ENCODE measurements at regions not wholly inside any gene's neighbourhood (a gene's known extent, or its start where the extent isn't known, plus 50 kb on each side); places are given as distances from the start of the nearest gene placed in this dataset.

DNA sequence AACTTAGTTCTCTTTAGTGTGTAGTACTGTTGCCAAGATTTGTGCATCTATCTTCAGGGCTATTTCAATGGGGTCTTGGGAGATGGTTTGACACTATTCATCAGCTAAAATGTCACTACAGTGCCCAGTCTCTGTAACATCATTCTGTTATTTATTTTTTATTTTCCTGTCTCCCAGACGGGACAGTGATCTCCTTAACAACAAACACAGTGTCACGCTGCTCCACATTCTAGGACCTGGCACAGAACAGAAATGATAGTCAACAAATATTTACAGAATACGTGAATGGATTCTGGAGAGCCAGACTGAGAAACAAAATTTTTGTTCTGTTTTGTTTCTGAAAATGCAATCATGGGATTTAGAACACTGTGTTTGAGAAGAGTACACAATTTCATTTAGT lies 937.7 kb upstream of the LRRN3 start:
- Histone ChIP-seq H3K4me2 (ENCODE audit: low read length) (no peak overlapping the region), H4K20me1 (ENCODE audit: control insufficient read depth, insufficient read depth, low read depth, low read length) (no peaks in the 10 kb centered on the region), H3K4me1 (ENCODE audit: control insufficient read depth, low read length) (no peaks in the 10 kb centered on the region), H3K27ac (ENCODE audit: low read depth, low read length) (no peak overlapping the region), H3K4me3 (ENCODE audit: low read length) (no peak overlapping the region), H3K79me2 (ENCODE audit: control insufficient read depth, low read length) (no peaks in the 10 kb centered on the region), H3F3A (ENCODE audit: control insufficient read depth, insufficient read depth) (no peaks in the 10 kb centered on the region), H3K27me3 (ENCODE audit: control insufficient read depth, low read length) (no peaks in the 10 kb centered on the region), H3K9me3 (ENCODE audit: control insufficient read depth, insufficient read depth, low read length) (peaks cover 3% of the 10 kb centered on the region; the same call in 1 of the 2 replicates), H3K9me2 (replicated peaks; ENCODE audit: control insufficient read depth, low read length) (no peaks in the 10 kb centered on the region), H3K36me3 (ENCODE audit: control insufficient read depth, low read length) (no peaks in the 10 kb centered on the region)
- no peak for TF ChIP-seq EZH2phosphoT487 (IDR thresholded peaks at IDR 0.05; ENCODE audit: borderline replicate concordance, low read length)
- TF ChIP-seq, protein P1, sequence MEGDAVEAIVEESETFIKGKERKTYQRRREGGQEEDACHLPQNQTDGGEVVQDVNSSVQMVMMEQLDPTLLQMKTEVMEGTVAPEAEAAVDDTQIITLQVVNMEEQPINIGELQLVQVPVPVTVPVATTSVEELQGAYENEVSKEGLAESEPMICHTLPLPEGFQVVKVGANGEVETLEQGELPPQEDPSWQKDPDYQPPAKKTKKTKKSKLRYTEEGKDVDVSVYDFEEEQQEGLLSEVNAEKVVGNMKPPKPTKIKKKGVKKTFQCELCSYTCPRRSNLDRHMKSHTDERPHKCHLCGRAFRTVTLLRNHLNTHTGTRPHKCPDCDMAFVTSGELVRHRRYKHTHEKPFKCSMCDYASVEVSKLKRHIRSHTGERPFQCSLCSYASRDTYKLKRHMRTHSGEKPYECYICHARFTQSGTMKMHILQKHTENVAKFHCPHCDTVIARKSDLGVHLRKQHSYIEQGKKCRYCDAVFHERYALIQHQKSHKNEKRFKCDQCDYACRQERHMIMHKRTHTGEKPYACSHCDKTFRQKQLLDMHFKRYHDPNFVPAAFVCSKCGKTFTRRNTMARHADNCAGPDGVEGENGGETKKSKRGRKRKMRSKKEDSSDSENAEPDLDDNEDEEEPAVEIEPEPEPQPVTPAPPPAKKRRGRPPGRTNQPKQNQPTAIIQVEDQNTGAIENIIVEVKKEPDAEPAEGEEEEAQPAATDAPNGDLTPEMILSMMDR (IDR thresholded peaks at IDR 0.05; ENCODE audit: low read depth, low read length, poor library complexity, severe bottlenecking): no peak

DNA sequence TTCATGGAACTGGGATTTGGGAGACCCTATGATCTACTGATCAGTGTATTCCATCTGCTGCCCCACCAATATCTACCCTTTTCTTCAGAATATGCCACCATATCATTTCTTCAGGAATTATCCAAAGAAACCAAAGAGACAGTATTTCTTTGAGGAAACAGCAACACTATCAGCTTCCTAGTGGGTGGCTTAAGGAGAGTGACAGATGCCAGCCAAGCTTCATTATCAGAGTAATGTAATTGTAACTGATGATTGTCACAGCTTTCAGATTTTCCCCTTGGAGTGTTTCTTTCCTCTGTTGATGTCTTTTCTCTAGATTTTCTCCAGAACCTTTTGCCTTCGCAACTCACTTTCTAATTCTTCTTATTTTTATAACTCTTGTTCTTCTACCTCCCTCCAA lies 934.4 kb upstream of the LRRN3 start:
- Histone ChIP-seq H3K4me2 (ENCODE audit: low read length) (no peak overlapping the region), H3K27ac (ENCODE audit: low read depth, low read length) (no peak overlapping the region), H3K79me2 (ENCODE audit: control insufficient read depth, low read length) (no peaks in the 10 kb centered on the region), H3K9me2 (replicated peaks; ENCODE audit: control insufficient read depth, low read length) (no peaks in the 10 kb centered on the region), H3K9me3 (ENCODE audit: control insufficient read depth, insufficient read depth, low read length) (no peaks in the 10 kb centered on the region), H4K20me1 (ENCODE audit: control insufficient read depth, insufficient read depth, low read depth, low read length) (no peaks in the 10 kb centered on the region), H3K36me3 (ENCODE audit: control insufficient read depth, low read length) (no peaks in the 10 kb centered on the region), H3K4me3 (ENCODE audit: low read length) (no peak overlapping the region), H3K4me1 (ENCODE audit: control insufficient read depth, low read length) (no peaks in the 10 kb centered on the region), H3F3A (ENCODE audit: control insufficient read depth, insufficient read depth) (no peaks in the 10 kb centered on the region), H3K27me3 (ENCODE audit: control insufficient read depth, low read length) (no peaks in the 10 kb centered on the region)
- TF ChIP-seq, protein P1 (IDR thresholded peaks at IDR 0.05; ENCODE audit: low read depth, low read length, poor library complexity, severe bottlenecking): no peak
- TF ChIP-seq EZH2phosphoT487 (IDR thresholded peaks at IDR 0.05; ENCODE audit: borderline replicate concordance, low read length): no peak

DNA sequence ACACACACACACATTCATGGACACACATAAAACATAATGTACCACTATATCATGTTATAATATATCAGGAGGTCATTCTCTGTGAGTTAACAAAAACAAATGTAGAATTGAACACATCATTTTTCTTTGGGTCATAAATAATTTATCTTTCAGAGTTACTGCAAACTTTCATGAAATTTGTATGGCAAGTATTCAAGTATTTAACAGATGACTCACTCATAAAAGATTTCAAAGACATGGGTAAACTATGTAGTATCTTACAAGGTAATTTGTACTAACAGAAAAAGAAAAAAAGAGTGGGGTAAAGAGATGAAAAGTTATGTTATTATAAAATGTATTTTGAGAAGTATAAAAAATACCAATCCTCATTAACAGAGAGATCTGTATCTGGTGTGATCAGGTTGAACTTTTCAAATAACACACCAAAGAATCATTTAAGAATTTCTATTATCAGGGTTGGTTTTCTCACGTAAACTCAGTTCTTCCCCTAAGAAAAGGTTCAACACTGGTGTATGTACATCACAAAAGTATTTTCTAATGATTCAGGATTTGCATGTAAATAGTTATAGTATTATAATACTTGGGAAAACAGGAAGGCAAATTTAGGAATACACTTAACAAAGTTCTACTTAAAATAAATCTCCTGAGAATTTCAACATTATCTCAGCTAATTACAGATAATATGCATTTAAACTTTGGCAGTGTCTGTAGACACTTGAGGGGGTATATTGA lies 933.1 kb upstream of the LRRN3 start:
- no peaks in the 10 kb centered on the region for H4K20me1 ChIP-seq (ENCODE audit: control insufficient read depth, insufficient read depth, low read depth, low read length)
- H3K9me2 ChIP-seq (replicated peaks; ENCODE audit: control insufficient read depth, low read length): no peaks in the 10 kb centered on the region
- no peak overlapping the region for H3K27ac ChIP-seq (ENCODE audit: low read depth, low read length)
- H3K4me1 ChIP-seq (ENCODE audit: control insufficient read depth, low read length): no peaks in the 10 kb centered on the region
- no peaks in the 10 kb centered on the region for H3F3A ChIP-seq (ENCODE audit: control insufficient read depth, insufficient read depth)
- no peak overlapping the region for H3K4me2 ChIP-seq (ENCODE audit: low read length)
- H3K27me3 ChIP-seq (ENCODE audit: control insufficient read depth, low read length): no peaks in the 10 kb centered on the region
- no peaks in the 10 kb centered on the region for H3K79me2 ChIP-seq (ENCODE audit: control insufficient read depth, low read length)
- H3K9me3 ChIP-seq (ENCODE audit: control insufficient read depth, insufficient read depth, low read length): no peaks in the 10 kb centered on the region
- H3K4me3 ChIP-seq (ENCODE audit: low read length): no peak overlapping the region
- TF ChIP-seq EZH2phosphoT487 (IDR thresholded peaks at IDR 0.05; ENCODE audit: borderline replicate concordance, low read length): no peak
- H3K36me3 ChIP-seq (ENCODE audit: control insufficient read depth, low read length): no peaks in the 10 kb centered on the region

DNA sequence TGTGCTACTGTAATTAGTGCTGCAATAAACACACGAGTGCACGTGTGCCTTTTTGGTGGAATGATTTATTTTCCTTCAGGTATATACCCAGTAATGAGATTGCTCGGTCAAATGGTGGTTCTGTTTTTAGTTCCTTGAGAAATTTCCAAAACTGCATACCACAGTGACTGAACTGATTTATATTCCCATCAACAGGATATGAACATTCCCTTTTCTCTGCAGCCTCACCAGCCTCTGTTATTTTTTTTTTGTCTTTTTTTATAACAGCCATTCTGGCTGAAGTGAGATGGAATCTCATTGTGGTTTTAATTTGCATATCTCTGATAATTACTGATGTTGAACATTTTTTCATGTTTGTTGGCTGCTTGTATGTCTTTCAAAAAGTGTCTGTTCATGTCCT lies 922.9 kb upstream of the LRRN3 start:
- H4K20me1 ChIP-seq (ENCODE audit: control insufficient read depth, insufficient read depth, low read depth, low read length): no peaks in the 10 kb centered on the region
- TF ChIP-seq, protein P1 (IDR thresholded peaks at IDR 0.05; ENCODE audit: low read depth, low read length, poor library complexity, severe bottlenecking): no peak
- TF ChIP-seq EZH2phosphoT487 (IDR thresholded peaks at IDR 0.05; ENCODE audit: borderline replicate concordance, low read length): no peak
- no peaks in the 10 kb centered on the region for H3K27me3 ChIP-seq (ENCODE audit: control insufficient read depth, low read length)
- no peaks in the 10 kb centered on the region for H3K4me1 ChIP-seq (ENCODE audit: control insufficient read depth, low read length)
- H3K79me2 ChIP-seq (ENCODE audit: control insufficient read depth, low read length): no peaks in the 10 kb centered on the region
- H3K9me2 ChIP-seq (replicated peaks; ENCODE audit: control insufficient read depth, low read length): no peaks in the 10 kb centered on the region
- no peak overlapping the region for H3K27ac ChIP-seq (ENCODE audit: low read depth, low read length)
- no peak overlapping the region for H3K4me3 ChIP-seq (ENCODE audit: low read length)
- no peaks in the 10 kb centered on the region for H3F3A ChIP-seq (ENCODE audit: control insufficient read depth, insufficient read depth)
- H3K36me3 ChIP-seq (ENCODE audit: control insufficient read depth, low read length): no peaks in the 10 kb centered on the region
- H3K4me2 ChIP-seq (ENCODE audit: low read length): no peak overlapping the region
- no peaks in the 10 kb centered on the region for H3K9me3 ChIP-seq (ENCODE audit: control insufficient read depth, insufficient read depth, low read length)
